Liver (tissue), 8 donors: ENCODE measurements at regions not wholly inside any gene's neighbourhood (a gene's known extent, or its start where the extent isn't known, plus 50 kb on each side); places are given as distances from the start of the nearest gene placed in this dataset.

Experiments
- DNase-seq: peaks from one replicate; pipeline ENCODE4 v3.0.0-alpha.2; 2017; ENCODE audit warnings: low spot score
- H3K27ac ChIP-seq, 2 donors: one replicate each; pipeline ENCODE4 v1.7.0; 2013; ENCODE audit warnings: inconsistent platforms in 2 of 2, low read length in 2 of 2, control low read depth in 1 of 2, low read depth in 1 of 2, mild to moderate bottlenecking in 1 of 2
- H3K27me3 ChIP-seq, 4 donors: one replicate each; pipeline versions ENCODE4 v1.6.1 to v1.7.0; 2013; ENCODE audit warnings: low read length in 3 of 4, inconsistent platforms in 1 of 4, mild to moderate bottlenecking in 1 of 4, moderate library complexity in 1 of 4; ENCODE audit not compliant: control insufficient read depth in 4 of 4, insufficient read depth in 4 of 4
- H3K36me3 ChIP-seq, 4 donors: one replicate each; pipeline versions ENCODE4 v1.6.1 to v1.7.0; 2013; ENCODE audit warnings: low read length in 3 of 4, mild to moderate bottlenecking in 3 of 4, low read depth in 1 of 4, moderate library complexity in 1 of 4; ENCODE audit not compliant: control insufficient read depth in 4 of 4, insufficient read depth in 3 of 4
- H3K4me1 ChIP-seq, 4 donors: one replicate each; pipeline versions ENCODE4 v1.6.1 to v1.7.0; 2013; ENCODE audit warnings: low read length in 3 of 4, mild to moderate bottlenecking in 3 of 4, moderate library complexity in 1 of 4; ENCODE audit not compliant: control insufficient read depth in 4 of 4, insufficient read depth in 4 of 4
- H3K4me3 ChIP-seq, 3 donors: one replicate each; pipeline versions ENCODE4 v1.6.1 to v1.7.0; 2013; ENCODE audit warnings: low read length in 3 of 3, control low read depth in 1 of 3, low read depth in 1 of 3, mild to moderate bottlenecking in 1 of 3
- H3K9ac ChIP-seq, 2 donors: one replicate each; pipeline ENCODE4 v1.7.0; 2013; ENCODE audit warnings: low read length in 2 of 2, mild to moderate bottlenecking in 2 of 2, moderate library complexity in 2 of 2, control low read depth in 1 of 2, low read depth in 1 of 2
- H3K9me3 ChIP-seq, 4 donors: one replicate each; pipeline versions ENCODE4 v1.6.1 to v1.7.0; 2013; ENCODE audit warnings: low read length in 3 of 4; ENCODE audit not compliant: control insufficient read depth in 4 of 4
- ATF3 ChIP-seq: IDR thresholded peaks from 2 replicates; pipeline ENCODE4 v1.6.1; 2016; ENCODE audit warnings: antibody characterized with exemption
- CTCF ChIP-seq: fragments of 150-350 bp; IDR thresholded peaks from 2 replicates; pipeline ENCODE4 v1.5.1; 2017; ENCODE audit warnings: improper control_type of control experiment, low read depth, low read length; ENCODE audit not compliant: missing input control
- EGR1 ChIP-seq, 2 donors: IDR thresholded peaks; 2 replicates each; pipeline ENCODE4 v1.6.1; 2016 to 2018; ENCODE audit warnings: antibody characterized with exemption in 2 of 2, low read depth in 2 of 2
- FOXA1 ChIP-seq: IDR thresholded peaks from 2 replicates; pipeline ENCODE4 v1.6.1; 2016; ENCODE audit warnings: antibody characterized with exemption
- FOXA2 ChIP-seq: IDR thresholded peaks from 2 replicates; pipeline ENCODE4 v1.6.1; 2016; ENCODE audit warnings: antibody characterized with exemption
- GABPA ChIP-seq, 2 donors: IDR thresholded peaks in 1 of 2; conservative IDR thresholded peaks in 1 of 2; 2 replicates each; pipeline ENCODE4 v1.6.1; 2016; ENCODE audit warnings: antibody characterized with exemption in 2 of 2, mild to moderate bottlenecking in 1 of 2, moderate library complexity in 1 of 2
- HNF4A ChIP-seq, 2 donors: conservative IDR thresholded peaks; 2 replicates each; pipeline ENCODE4 v1.6.1; 2016; ENCODE audit warnings: antibody characterized with exemption in 2 of 2, mild to moderate bottlenecking in 2 of 2
- HNF4G ChIP-seq: IDR thresholded peaks from 2 replicates; pipeline ENCODE4 v1.6.1; 2016; ENCODE audit warnings: antibody characterized with exemption
- JUND ChIP-seq, 2 donors: IDR thresholded peaks; 2 replicates each; pipeline ENCODE4 v1.6.1; 2016; ENCODE audit warnings: antibody characterized with exemption in 2 of 2
- MAX ChIP-seq: IDR thresholded peaks from 2 replicates; pipeline ENCODE4 v1.6.1; 2016; ENCODE audit warnings: antibody characterized with exemption
- NR2F2 ChIP-seq: IDR thresholded peaks from 2 replicates; pipeline ENCODE4 v1.6.1; 2016; ENCODE audit warnings: antibody characterized with exemption
- RAD21 ChIP-seq, 2 donors: IDR thresholded peaks; 2 replicates each; pipeline ENCODE4 v1.6.1; 2016; ENCODE audit warnings: antibody characterized with exemption in 2 of 2, mild to moderate bottlenecking in 2 of 2
- REST ChIP-seq: IDR thresholded peaks from 2 replicates; pipeline ENCODE4 v1.6.1; 2016; ENCODE audit warnings: antibody characterized with exemption, mild to moderate bottlenecking
- SP1 ChIP-seq: IDR thresholded peaks from 2 replicates; pipeline ENCODE4 v1.6.1; 2018; ENCODE audit warnings: antibody characterized with exemption, mild to moderate bottlenecking
- TAF1 ChIP-seq: conservative IDR thresholded peaks from 2 replicates; pipeline ENCODE4 v1.6.1; 2016; ENCODE audit warnings: antibody characterized with exemption, mild to moderate bottlenecking
- YY1 ChIP-seq: IDR thresholded peaks from 2 replicates; pipeline ENCODE4 v1.6.1; 2016; ENCODE audit warnings: antibody characterized with exemption, mild to moderate bottlenecking
- ZBTB33 ChIP-seq: IDR thresholded peaks from 2 replicates; pipeline ENCODE4 v1.6.1; 2016; ENCODE audit warnings: antibody characterized with exemption
- WGBS: extraction: QIAGEN DNeasy Blood & Tissue Kit; methylation state at CpG from one replicate; pipeline ENCODE4 v1.1.7; 2013; 5-methylcytosine and 5-hydroxymethylcytosine counted together
- donor health status: healthy.
- donor health status: healthy.
- donor health status: healthy.
- donor health status: healthy.
- donor health status: healthy.

- Histone ChIP-seq H3K27me3 (no peaks in the 10 kb centered on the region), H3K4me3 (no peak overlapping the region), H3K27ac (no peak overlapping the region), H3K36me3 (no peaks in the 10 kb centered on the region), H3K9ac (no peak overlapping the region), H3K4me1 (no peaks in the 10 kb centered on the region), H3K9me3 (no peaks in the 10 kb centered on the region)
- no peak for DNase-seq
- 70% methylated on average over 2 of the region's 2 CpGs for WGBS
- TF ChIP-seq SP1 (no peak), HNF4G (no peak), FOXA1 (no peak), TAF1 (no peak), GABPA (IDR thresholded peaks at IDR 0.05 in 1 of 2, conservative IDR thresholded peaks at IDR 0.05 in 1 of 2) (no peak), NR2F2 (no peak), YY1 (no peak), FOXA2 (no peak), JUND (IDR thresholded peaks at IDR 0.05) (no peak), ZBTB33 (no peak)
Measured at GRCh38 chr5:89211836-89212235, 328.9 kb upstream of the MEF2C start.

- no peak overlapping the region for H3K4me3 ChIP-seq
- DNase-seq = no peak
- WGBS = 72% methylated on average over 2 of the region's 2 CpGs
Measured at GRCh38 chr5:89208811-89209210, 325.8 kb upstream of the MEF2C start.

GRCh38 chr5:89208392-89208791 lies 325.4 kb upstream of the MEF2C start:
- DNase-seq = no peak
- no peaks in the 10 kb centered on the region for H3K36me3 ChIP-seq

More at GRCh38 chr5:89208811-89209210, 325.8 kb upstream of the MEF2C start:
- H3K27me3 ChIP-seq = no peaks in the 10 kb centered on the region
- no peaks in the 10 kb centered on the region for H3K9me3 ChIP-seq
- no peaks in the 10 kb centered on the region for H3K4me1 ChIP-seq
- no peak overlapping the region for H3K27ac ChIP-seq
- TF ChIP-seq HNF4A (conservative IDR thresholded peaks at IDR 0.05) = no peak
- TF ChIP-seq NR2F2 = no peak
- TF ChIP-seq HNF4G = no peak
- no peaks in the 10 kb centered on the region for H3K36me3 ChIP-seq
- H3K9ac ChIP-seq = no peak overlapping the region

More at GRCh38 chr5:89208392-89208791, 325.4 kb upstream of the MEF2C start:
- Histone ChIP-seq H3K27ac (no peak overlapping the region), H3K9ac (no peak overlapping the region), H3K4me3 (no peak overlapping the region), H3K27me3 (no peaks in the 10 kb centered on the region), H3K9me3 (no peaks in the 10 kb centered on the region), H3K4me1 (no peaks in the 10 kb centered on the region)
- no peak for TF ChIP-seq YY1
- no peak for TF ChIP-seq HNF4A (conservative IDR thresholded peaks at IDR 0.05)
- TF ChIP-seq NR2F2 = no peak
- TF ChIP-seq GABPA (IDR thresholded peaks at IDR 0.05 in 1 of 2, conservative IDR thresholded peaks at IDR 0.05 in 1 of 2) = no peak
- no peak for TF ChIP-seq ZBTB33
- no peak for TF ChIP-seq ATF3
- no peak for TF ChIP-seq FOXA2
- TF ChIP-seq RAD21 (IDR thresholded peaks at IDR 0.05) = no peak
- no peak for TF ChIP-seq SP1
- no peak for TF ChIP-seq EGR1 (IDR thresholded peaks at IDR 0.05; ENCODE audit: low read depth in 2 of 2)
- no peak for TF ChIP-seq HNF4G
- TF ChIP-seq REST = no peak
- no peak for TF ChIP-seq JUND (IDR thresholded peaks at IDR 0.05)
- no peak for TF ChIP-seq CTCF
- TF ChIP-seq MAX = no peak
